Suprapubic skin (tissue), 3 donors: ENCODE measurements at regions not wholly inside any gene's neighbourhood (a gene's known extent, or its start where the extent isn't known, plus 50 kb on each side); places are given as distances from the start of the nearest gene placed in this dataset.

Experiments used
- POLR2AphosphoS5 ChIP-seq, 3 donors: sonication (generic); formaldehyde crosslinking; IDR thresholded peaks; one replicate each; pipeline ENCODE4 v1.6.1; 2017; ENCODE audit warnings: antibody characterized with exemption in 3 of 3
- TF ChIP-seq, protein P1 (sequence below), 2 donors: fragments of 200-600 bp in 1 of 2; fragments of 450-650 bp in 1 of 2; sonication (generic) in 1 of 2; IDR thresholded peaks; one replicate each; pipeline ENCODE4 v1.5.1; 2016 to 2019; ENCODE audit warnings: antibody characterized with exemption in 2 of 2, mild to moderate bottlenecking in 1 of 2, moderate library complexity in 1 of 2

DNA sequence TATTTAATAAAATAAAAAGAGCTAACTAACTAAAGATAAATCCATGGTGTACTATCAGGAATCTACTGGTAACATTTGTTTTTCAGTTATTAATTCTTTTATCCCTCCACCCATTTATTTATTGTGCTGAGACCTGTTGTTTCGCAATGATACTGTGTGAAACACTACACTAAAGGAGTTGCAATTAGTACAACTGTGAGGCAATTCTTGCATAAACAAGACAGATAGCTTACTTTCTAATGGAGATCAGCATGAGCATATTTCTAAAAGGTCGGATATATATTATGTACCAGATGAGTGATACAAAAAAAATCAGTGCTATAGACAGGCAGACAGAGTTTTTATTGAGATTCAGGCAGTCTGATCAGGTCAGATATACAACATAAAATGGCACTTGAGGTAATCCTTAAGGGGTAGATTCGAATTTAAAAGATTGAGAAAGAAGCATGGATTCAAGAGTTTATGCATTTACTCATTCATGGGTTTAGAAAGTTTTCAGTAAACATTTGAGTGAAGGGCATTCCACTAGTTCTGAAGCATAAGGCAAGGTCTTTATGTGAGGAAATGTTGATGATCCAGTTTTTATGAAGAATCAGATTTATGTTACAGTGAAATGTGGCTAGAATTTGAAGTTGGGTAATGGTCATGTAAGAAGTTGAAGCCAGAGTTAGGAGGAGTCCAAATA lies 147.6 kb downstream of the POLR1F start:
- no peak for TF ChIP-seq POLR2AphosphoS5 (IDR thresholded peaks at IDR 0.05)
- TF ChIP-seq, protein P1, sequence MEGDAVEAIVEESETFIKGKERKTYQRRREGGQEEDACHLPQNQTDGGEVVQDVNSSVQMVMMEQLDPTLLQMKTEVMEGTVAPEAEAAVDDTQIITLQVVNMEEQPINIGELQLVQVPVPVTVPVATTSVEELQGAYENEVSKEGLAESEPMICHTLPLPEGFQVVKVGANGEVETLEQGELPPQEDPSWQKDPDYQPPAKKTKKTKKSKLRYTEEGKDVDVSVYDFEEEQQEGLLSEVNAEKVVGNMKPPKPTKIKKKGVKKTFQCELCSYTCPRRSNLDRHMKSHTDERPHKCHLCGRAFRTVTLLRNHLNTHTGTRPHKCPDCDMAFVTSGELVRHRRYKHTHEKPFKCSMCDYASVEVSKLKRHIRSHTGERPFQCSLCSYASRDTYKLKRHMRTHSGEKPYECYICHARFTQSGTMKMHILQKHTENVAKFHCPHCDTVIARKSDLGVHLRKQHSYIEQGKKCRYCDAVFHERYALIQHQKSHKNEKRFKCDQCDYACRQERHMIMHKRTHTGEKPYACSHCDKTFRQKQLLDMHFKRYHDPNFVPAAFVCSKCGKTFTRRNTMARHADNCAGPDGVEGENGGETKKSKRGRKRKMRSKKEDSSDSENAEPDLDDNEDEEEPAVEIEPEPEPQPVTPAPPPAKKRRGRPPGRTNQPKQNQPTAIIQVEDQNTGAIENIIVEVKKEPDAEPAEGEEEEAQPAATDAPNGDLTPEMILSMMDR (IDR thresholded peaks at IDR 0.05) = no peak
